A673 (cell line): ENCODE measurements at regions not wholly inside any gene's neighbourhood (a gene's known extent, or its start where the extent isn't known, plus 50 kb on each side); places are given as distances from the start of the nearest gene placed in this dataset.

Experiments used
- EZH2 ChIP-seq: fragments of 200-600 bp; sonication (generic); IDR thresholded peaks from 2 replicates; pipeline ENCODE4 v1.6.1; 2017; ENCODE audit warnings: borderline replicate concordance, low read depth, mild to moderate bottlenecking, mixed read lengths, antibody characterized with exemption, low read length; ENCODE audit not compliant: poor library complexity, severe bottlenecking
- TF ChIP-seq, protein P1 (sequence below): fragments of 300-800, 200-600 bp; sonication (generic); conservative IDR thresholded peaks from 2 replicates; pipeline ENCODE4 v1.5.1; 2017; ENCODE audit warnings: low read depth, mild to moderate bottlenecking, antibody characterized with exemption, low read length, moderate library complexity, mixed read lengths

DNA sequence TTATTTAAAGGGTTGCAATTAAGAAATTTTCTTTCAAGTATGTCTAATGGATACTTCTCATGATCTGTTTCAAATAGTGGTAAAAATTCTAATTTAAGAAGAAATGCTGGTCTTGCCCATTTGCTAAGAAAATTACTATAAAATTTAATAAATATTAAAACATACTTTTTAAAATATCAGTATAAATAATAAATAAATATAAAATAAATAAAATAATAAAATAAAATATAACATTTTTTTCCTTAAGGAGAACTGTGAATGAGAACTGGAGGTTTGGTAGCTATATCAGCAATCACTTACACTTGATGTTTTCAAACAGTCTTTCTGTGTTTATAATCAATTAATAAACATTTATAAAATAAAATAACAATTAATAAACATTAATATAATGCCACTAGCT, 266.1 kb downstream of the HGF start:
- TF ChIP-seq, protein P1, sequence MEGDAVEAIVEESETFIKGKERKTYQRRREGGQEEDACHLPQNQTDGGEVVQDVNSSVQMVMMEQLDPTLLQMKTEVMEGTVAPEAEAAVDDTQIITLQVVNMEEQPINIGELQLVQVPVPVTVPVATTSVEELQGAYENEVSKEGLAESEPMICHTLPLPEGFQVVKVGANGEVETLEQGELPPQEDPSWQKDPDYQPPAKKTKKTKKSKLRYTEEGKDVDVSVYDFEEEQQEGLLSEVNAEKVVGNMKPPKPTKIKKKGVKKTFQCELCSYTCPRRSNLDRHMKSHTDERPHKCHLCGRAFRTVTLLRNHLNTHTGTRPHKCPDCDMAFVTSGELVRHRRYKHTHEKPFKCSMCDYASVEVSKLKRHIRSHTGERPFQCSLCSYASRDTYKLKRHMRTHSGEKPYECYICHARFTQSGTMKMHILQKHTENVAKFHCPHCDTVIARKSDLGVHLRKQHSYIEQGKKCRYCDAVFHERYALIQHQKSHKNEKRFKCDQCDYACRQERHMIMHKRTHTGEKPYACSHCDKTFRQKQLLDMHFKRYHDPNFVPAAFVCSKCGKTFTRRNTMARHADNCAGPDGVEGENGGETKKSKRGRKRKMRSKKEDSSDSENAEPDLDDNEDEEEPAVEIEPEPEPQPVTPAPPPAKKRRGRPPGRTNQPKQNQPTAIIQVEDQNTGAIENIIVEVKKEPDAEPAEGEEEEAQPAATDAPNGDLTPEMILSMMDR = no peak
- TF ChIP-seq EZH2 = no peak
